Epithelial cell of prostate (primary cell): ENCODE measurements at regions not wholly inside any gene's neighbourhood (a gene's known extent, or its start where the extent isn't known, plus 50 kb on each side); places are given as distances from the start of the nearest gene placed in this dataset.
"Not testable (repeated sequence)": the region's sequence is repeated elsewhere in the genome, so short reads cannot be mapped to it uniquely, and the experiment has no call there.

ENCODE experiments used
- DNase-seq: peaks from one replicate; pipeline ENCODE4 v3.0.0-alpha.2; 2011; ENCODE audit warnings: low read depth, low spot score
- H3K27ac ChIP-seq: fragments of 450-650 bp; 2 replicates; pipeline ENCODE4 v1.5.1; 2017; ENCODE audit warnings: mild to moderate bottlenecking

- no peak for DNase-seq
- no peak overlapping the region for H3K27ac ChIP-seq
These were observed 679.2 kb downstream of the TENT5A start for GRCh38 chr6:81073318-81073717.

GRCh38 chr6:81071121-81071520 lies 681.4 kb downstream of the TENT5A start:
- H3K27ac ChIP-seq: no peak overlapping the region
- no peak for DNase-seq

DNA sequence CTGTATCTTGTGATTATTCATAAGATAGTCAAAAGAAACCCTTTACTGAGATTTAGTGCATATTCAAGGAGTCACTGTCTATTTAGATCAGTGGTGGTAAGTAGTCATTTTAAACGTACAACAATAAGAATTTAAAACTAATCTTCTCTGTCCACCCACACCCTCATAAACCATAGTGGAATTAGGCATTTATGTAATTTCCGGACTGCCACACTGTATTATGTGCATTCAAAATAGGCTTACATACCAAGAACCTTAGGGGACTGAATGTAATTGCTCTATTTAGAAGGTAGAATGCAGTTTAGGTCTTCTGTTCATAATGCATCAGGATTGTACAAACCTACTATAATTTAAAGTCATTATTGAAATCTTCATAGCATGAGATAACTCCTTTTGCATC lies 685.4 kb downstream of the TENT5A start:
- DNase-seq: no peak
- H3K27ac ChIP-seq: no peak overlapping the region

GRCh38 chr6:81063891-81064290 lies 688.6 kb downstream of the TENT5A start:
- no peak overlapping the region for H3K27ac ChIP-seq
- DNase-seq: no peak

- no peak for DNase-seq
- H3K27ac ChIP-seq: no peak overlapping the region
These were observed 698.4 kb downstream of the TENT5A start for GRCh38 chr6:81054036-81054435.

- DNase-seq: no peak
These were observed 700.5 kb downstream of the TENT5A start for GRCh38 chr6:81051952-81052351.

GRCh38 chr6:81049425-81050042 lies 702.9 kb downstream of the TENT5A start:
- H3K27ac ChIP-seq: no peak overlapping the region
- DNase-seq: no peak

More at GRCh38 chr6:81051952-81052351, 700.5 kb downstream of the TENT5A start:
- no peak overlapping the region for H3K27ac ChIP-seq

DNA sequence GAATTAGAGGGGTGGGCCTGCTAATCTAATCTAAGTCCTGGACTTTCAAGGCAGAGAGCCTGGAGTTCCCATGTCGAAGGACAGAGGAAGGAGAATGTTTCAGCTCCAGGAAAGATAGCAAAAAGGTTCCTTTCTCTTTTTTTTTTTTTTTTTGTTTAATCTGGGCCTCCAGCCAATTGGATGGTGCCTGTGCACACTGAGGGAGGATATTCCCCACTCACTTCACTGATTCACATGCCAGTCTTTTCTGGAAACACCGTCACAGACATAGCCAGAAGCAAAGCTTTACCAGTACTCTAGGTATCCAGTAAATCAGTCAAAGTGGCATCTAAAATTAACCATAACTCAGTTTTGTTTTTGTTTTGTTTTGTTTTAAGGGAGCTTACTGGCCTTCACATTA lies 721.1 kb downstream of the TENT5A start:
- no peak for DNase-seq
- no peak overlapping the region for H3K27ac ChIP-seq

DNA sequence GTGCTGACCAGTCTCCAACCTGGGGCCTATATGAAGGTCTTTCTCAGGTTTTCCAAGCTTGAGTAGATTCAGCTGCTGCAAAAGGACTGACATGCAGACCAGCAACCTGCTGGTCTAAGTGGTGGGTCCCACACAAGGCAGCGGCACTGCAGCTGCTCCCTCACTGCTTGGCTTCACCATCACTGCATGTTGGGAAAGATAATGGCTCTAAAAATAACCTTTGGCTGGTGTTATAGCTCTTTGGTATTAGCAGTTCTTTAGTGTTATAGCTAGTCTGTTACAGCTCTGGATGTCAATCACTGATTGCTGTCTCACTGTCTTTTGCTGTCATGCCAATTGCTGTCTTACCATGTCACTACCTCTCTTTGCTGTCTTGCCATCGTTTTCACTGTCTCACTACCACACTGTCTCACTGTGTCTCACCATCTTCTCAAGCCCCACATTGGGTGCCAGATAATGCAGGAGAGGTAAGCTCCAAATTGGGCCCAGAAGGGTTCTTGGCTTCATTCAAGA lies 726.4 kb downstream of the TENT5A start:
- DNase-seq: no peak

DNA sequence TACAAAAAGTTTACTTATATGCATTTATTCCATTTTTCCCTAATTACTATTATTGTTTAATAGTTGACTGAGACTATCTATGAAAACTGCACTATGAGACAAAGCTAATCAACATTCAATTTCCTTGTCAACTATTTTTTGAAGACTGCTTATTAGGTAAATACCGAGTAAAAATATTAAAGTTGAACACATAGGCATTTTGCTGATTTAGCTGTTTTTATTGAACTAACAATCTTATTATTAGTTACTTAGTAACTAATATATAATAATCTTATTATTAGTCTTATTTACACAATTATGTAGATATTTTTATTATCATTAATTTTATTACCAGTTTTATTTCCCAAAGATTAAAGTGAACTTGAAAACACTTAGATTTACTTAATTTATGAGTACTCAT lies 728.8 kb downstream of the TENT5A start:
- no peak overlapping the region for H3K27ac ChIP-seq
- DNase-seq: no peak

More for the DNA sequence above, 726.4 kb downstream of the TENT5A start:
- no peak overlapping the region for H3K27ac ChIP-seq

DNA sequence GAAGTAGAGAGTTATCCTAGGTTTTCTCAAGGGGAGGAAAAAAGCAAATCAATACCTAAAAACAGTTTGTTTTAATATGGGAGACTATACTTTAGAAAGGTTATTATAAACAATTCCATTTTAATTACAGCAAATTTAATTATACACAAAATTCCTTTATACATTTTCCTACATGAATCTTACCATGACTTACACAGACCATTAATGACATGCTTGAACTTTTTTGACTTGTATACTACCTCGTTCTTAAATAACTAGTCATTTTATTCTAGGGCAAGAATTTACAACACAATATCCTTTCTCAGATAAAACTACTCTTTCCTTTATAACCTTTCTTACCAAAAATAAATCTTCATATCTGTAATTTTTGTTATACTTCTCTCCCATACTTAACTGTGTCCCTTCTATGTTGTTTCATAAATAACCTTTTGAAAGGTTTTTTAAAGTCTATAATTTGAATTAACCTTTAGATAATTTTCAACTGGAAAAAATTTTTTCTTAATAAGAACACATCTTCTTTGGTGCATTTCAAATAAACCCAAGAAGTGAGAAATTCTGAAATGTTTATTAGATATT lies 729.4 kb downstream of the TENT5A start:
- H3K27ac ChIP-seq: no peak overlapping the region

DNA sequence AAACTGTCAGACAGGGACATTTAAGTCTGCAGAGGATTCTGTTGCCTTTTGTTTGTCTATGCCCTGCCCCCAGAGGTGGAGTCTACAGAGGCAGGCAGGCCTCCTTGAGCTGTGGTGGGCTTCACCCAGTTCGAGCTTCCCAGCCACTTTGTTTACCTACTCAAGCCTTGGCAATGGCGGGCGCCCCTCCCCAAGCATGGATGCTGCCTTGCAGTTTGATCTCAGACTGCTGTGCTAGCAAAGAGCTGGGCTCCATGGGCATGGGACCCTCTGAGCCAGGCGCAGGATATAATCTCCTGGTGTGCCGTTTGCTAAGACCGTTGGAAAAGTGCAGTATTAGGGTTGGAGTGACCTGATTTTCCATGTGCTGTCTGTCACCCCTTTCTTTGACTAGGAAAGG lies 734.9 kb downstream of the TENT5A start:
- not testable (repeated sequence) for DNase-seq, H3K27ac ChIP-seq

More for the DNA sequence above, 729.4 kb downstream of the TENT5A start:
- no peak for DNase-seq

GRCh38 chr6:81003894-81004293 lies 748.6 kb downstream of the TENT5A start:
- H3K27ac ChIP-seq: no peak overlapping the region
- DNase-seq: no peak

- no peak for DNase-seq
These were observed 749.3 kb downstream of the TENT5A start for GRCh38 chr6:81003156-81003555.

GRCh38 chr6:81002126-81002525 lies 750.4 kb downstream of the TENT5A start:
- no peak for DNase-seq
- no peak overlapping the region for H3K27ac ChIP-seq

More at GRCh38 chr6:81003156-81003555, 749.3 kb downstream of the TENT5A start:
- no peak overlapping the region for H3K27ac ChIP-seq

DNA sequence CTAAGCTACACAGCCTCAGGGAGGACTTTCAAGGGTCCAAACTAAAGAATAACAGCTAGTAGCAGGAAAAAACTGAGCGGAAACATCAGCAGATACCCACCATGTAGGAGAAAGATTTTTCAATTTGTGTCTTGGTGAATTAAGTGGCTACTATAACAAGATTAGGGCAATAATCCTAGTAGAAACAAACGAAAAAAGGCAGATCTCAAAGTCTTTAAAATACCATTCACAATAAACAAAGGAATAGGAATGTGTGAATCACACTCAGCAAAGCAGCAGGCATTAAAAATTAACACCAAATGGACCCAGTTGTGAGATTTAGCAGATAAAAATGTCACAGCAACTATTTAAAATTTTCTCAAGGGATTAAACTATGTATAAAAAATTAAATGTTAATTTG lies 761.2 kb downstream of the TENT5A start:
- H3K27ac ChIP-seq: no peak overlapping the region
- no peak for DNase-seq

GRCh38 chr6:80988892-80989291 lies 763.6 kb downstream of the TENT5A start:
- no peak overlapping the region for H3K27ac ChIP-seq
- DNase-seq: no peak

- DNase-seq: no peak
These were observed 764.2 kb downstream of the TENT5A start for GRCh38 chr6:80988286-80988685.

DNA sequence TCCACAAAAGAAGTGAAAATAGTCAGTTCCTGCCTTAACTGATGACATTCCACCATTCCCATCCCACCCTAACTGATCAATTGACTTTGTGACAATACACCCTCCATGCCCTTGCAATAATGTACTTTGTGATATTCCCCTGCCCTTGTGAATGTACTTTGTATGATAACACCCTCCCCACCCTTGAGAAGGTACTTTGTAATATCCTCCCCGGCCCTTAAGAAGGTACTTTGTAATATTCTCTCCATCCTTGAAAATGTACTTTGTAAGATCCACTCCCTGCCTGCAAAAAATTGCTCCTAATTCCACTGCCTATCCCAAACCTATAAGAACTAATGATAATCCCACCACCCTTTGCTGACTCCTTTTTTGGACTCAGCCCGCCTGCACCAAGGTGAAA lies 771.3 kb downstream of the TENT5A start:
- DNase-seq, H3K27ac ChIP-seq: not testable (repeated sequence)

More at GRCh38 chr6:80988286-80988685, 764.2 kb downstream of the TENT5A start:
- H3K27ac ChIP-seq: no peak overlapping the region

DNA sequence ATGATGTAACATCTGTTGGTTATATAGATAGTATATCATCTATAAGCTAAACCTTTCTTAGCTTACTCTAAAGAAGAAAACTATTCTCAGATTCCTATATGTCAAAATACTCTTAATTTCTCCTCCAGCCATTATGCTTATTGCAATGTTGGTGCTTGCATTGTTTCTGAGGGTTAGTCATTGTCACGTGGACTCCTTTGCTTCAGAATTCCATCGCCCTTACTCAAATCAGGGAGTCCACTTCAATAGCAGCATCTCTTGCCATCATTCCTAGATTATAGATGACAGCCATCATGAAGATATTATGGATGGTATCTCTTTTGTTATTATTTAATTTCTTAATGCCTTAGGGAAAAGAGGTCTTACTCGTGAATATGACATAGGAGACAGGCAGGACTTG lies 776.1 kb downstream of the TENT5A start:
- DNase-seq: no peak
- H3K27ac ChIP-seq: no peak overlapping the region

DNA sequence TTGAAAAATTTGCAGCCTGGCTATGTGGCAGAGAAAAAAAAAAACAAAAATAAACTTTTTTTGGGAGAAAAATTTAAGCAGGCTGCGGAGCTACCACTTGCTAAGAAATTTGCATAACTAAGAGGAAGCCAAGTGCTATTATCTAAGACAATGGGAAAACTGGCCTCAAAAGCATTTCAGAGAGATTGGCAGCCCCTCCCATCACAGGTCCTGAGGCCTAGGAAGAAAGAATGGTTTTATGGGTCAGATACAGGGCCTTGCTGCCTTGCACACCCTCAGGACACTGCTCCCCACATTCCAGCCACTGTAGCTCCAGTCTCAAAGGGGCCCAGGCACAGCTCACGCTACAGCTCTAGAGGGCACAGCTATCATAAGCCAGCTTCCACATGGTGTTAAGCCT lies 777.9 kb downstream of the TENT5A start:
- DNase-seq: no peak
- H3K27ac ChIP-seq: no peak overlapping the region

GRCh38 chr6:80969439-80969838 lies 783.0 kb downstream of the TENT5A start:
- DNase-seq: no peak
- no peak overlapping the region for H3K27ac ChIP-seq
